ENCODE measurements at regions not wholly inside any gene's neighbourhood (a gene's known extent, or its start where the extent isn't known, plus 50 kb on each side); places are given as distances from the start of the nearest gene placed in this dataset.
A peak's percentile ranks its signal among the peaks of the same experiment; 100 is the strongest.
"Not testable (repeated sequence)": the region's sequence is repeated elsewhere in the genome, so short reads cannot be mapped to it uniquely, and the experiment has no call there.

GRCh38 chr9:113705306-113705927 lies 170.7 kb upstream of the ZNF618 start:
- DNase-seq (ENCODE audit: low spot score) = no peak

DNA sequence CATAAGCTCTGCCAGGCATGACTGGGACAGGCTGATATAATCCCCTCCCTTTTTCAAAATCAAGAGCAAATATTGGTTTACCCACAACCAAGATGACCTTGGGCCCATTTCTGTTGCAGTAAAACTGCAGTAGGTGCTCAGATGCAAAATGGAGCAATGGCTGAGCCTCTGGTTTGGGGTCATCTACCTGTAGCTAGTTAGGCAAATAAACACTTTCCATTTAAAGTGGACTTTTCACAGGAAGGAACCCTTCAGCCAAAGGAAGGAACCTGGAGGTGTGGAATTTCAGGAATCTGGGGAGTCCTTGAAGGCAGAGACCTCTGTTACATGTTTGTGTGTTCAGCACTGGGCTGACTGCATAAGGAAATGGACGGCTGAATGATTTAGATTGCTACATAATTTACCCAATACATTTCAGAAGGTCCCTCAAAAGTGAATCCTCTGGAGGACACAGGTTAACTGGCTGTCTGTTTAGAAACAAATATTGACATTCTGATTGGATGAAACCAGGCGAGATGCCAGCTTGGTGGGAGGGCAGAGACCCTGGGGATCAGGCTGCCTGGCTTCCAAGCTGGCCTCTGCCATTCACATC lies 170.1 kb upstream of the ZNF618 start:
- no peak for DNase-seq (ENCODE audit: low spot score)

GRCh38 chr9:113707953-113708695 lies 168.0 kb upstream of the ZNF618 start:
- no peak for DNase-seq (ENCODE audit: low spot score)

- no peak for DNase-seq (ENCODE audit: low spot score)
Measured at GRCh38 chr9:113708821-113709713, 167.0 kb upstream of the ZNF618 start.

DNA sequence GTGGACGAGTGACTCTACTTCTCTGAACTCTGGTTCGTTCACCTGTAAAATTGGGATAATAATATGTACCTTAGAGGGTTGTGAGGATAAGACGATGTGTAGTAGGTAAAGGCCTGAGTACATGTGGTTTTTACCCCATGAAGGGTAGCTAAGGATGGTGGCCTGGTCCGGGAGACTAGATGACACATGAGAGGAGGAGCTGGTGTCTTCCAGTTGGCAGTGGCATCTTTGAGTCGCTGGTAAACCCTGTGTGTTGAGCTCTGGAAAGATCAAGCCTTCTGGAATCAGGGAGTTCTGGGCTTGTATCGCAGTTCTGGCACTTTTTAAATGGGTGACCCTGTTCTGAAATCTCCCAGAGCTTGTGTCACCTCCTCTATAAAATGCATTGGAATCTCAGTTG lies 166.4 kb upstream of the ZNF618 start:
- no peak for DNase-seq (ENCODE audit: low spot score)

DNA sequence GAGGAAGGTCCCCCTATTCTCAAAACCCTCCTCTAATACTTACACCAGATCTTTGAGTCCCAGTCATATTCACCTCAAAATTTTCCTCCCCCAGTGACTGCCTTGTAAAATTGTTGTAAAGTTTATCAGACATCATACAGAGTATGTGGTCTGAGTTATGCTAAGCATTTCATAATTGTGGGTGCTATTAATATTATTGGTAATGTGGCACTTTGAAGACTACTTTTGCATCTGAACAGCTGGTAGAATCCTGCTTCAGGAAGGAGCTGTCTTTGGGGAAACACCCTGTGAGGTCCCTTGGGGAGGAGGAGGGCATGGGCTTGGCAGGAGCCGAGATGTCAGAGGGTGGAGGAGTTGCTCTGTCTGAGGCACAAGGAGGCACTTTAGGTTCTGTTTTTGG lies 164.9 kb upstream of the ZNF618 start:
- DNase-seq (ENCODE audit: low spot score) = no peak

GRCh38 chr9:113712053-113712452 lies 164.1 kb upstream of the ZNF618 start:
- no peak for DNase-seq (ENCODE audit: low spot score)

DNA sequence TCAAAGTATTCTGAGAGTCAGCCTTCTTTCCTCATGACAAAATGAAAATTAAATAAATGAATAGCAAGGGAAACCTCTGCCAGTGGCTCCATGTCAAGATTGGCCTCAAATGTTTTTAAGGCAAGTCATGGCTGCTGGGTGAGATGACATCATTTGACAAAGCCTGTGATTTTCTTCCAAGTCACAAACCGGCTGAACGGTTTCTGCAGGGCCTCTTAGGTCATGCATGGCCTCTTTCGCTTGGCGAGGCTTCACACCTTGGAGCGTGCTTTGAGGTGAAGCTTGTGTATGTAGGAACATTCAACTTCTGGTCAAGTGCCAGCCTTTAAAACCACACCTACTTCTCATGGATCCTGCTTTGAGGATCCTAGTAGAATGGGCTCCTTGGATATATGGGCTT lies 161.0 kb upstream of the ZNF618 start:
- DNase-seq (ENCODE audit: low spot score) = no peak

DNA sequence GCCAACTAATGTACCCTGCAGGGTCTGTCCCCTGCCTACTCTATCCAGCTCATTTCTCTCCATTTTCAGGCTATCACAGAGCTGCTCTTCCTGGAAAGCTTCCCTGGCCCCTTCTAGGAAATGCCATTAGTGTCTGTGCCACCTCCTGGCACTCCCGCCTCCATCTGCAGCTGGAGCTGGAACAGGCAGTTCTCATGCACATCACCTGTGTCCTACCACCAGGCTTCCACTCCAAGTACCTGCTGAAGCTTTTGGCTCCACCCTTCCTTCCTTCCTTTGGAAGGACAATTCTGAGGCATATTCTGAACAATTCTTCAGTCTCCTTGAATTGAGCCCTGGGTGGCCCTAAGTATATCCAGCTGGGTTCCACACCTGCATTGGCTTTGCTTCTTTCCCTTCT lies 156.2 kb upstream of the ZNF618 start:
- DNase-seq (ENCODE audit: low spot score) = no peak

- no peak for DNase-seq (ENCODE audit: low spot score)
Measured at GRCh38 chr9:113720495-113720894, 155.6 kb upstream of the ZNF618 start.

DNA sequence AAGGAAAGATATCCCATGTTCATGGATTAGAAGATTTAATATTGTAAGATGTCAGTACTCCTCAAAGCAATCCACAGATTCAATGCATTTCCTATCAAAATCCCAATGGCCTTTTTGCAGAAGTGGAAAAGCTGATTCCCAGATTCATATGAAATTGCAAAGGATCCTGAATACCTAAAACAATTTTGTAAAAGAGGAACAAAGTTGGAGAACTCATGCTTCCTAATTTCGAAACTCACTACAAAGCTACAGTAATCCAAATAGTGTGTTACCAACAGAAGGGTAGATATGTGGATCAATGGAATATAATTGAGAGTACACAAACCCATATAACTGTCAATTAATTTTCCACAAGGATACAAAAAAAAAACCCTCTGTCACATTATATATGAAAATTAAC lies 154.3 kb upstream of the ZNF618 start:
- DNase-seq (ENCODE audit: low spot score) = no peak

- no peak for DNase-seq (ENCODE audit: low spot score)
Measured at GRCh38 chr9:113724202-113724601, 151.9 kb upstream of the ZNF618 start.

DNA sequence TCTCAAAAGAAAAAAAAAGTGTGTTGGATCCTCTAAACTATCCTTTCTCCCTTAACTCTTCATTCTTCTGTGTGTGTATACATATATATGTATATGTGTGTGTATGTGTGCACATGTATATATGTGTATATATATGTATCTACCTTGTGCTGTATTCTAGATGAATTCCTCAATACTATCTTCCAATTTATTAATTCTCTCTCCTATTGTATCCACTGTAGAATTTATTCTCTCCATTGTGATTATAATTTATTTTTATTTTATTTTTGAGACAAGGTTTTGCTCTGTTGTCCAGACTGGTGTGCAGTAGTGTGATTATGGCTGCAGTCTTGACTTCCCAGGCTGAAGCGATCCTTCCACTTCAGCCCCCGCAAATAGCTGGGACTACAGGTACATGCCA lies 147.1 kb upstream of the ZNF618 start:
- no peak for DNase-seq (ENCODE audit: low spot score)

DNA sequence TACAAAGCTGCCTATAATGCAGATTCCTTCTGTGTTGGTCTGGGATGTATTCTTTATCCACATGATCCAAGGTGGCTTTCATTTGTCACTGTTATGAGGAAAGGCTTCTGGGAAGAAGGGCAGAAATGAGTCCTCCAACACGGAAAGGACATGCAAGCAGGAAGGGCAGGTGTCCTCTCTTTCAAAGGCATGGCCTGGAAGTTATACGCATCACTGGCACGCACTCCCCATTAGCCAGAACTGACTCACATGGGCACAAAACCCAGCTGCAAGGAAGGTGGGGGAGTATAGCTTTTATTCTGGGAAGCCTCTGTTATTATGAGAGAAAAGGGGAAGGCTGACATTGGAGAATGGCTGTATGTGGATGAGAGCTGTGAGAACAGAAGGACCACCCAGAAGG lies 141.3 kb upstream of the ZNF618 start:
- DNase-seq (ENCODE audit: low spot score) = no peak

GRCh38 chr9:113737517-113738271 lies 138.4 kb upstream of the ZNF618 start:
- DNase-seq (ENCODE audit: low spot score) = peak; percentile 28

DNA sequence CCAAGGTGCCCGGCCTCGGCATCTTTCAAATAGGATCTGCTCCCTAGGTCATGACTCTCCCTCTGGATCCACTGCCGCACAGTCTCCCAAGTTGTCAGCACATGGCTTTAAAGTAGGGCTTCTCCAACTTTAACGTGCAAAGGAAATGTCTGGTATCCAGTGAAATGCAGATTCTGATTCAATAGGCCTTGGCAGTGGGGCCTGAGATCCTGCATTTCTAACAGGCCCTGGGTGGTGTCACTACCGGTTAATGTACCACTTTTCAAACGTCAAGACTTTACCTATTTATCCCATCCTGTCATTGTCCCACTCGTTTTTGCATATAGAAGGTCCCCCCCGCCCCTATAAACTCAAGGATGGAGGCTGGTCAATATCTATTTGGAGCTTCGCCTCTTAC lies 137.6 kb upstream of the ZNF618 start:
- DNase-seq (ENCODE audit: low spot score) = no peak

- peak; percentile 13 for DNase-seq (ENCODE audit: low spot score)
Measured at GRCh38 chr9:113738893-113739604, 137.1 kb upstream of the ZNF618 start.

GRCh38 chr9:113739605-113740507 lies 136.3 kb upstream of the ZNF618 start:
- DNase-seq (ENCODE audit: low spot score) = not testable (repeated sequence)

DNA sequence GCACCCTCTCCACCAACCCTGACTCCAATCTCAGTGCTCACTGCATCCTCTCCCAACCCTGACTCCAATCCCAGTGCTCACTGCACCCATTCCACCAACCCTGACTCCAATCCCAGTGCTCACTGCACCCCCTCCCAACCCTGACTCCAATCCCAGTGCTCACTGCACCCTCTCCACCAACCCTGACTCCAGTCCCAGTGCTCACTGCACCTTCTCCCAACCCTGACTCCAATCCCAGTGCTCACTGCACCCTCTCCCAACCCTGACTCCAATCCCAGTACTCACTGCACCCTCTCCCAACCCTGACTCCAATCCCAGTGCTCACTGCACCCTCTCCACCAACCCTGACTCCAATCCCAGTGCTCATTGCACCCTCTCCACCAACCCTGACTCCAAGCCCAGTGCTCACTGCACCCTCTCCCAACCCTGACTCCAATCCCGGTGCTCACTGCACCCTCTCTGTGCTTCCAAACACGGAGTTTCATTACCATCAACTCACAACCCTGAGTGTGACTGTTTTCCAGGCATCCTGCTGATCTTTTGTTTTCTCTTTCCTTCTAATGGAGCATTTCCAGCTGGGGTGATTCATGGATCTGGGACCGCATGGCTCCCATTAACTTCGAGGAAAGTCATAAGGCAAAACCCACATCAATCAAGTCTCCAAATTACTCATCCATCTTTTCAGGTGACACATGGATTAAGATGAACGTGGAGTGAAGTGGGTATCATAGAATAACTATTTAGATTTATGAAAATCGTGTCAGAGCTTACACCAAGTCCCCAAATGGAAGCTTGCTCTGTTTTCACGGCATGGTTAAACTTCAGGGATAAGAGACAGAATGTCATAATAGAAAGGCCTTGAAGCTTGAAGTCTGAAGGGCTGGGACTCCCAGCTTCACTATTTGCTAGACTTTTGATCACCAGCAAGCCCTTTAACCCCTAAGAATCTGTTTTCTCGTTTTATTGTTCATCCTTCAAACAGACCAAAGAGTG lies 135.3 kb upstream of the ZNF618 start:
- DNase-seq (ENCODE audit: low spot score) = not testable (repeated sequence)

Data from germinal center (tissue), 1 donor.